GM21515 (cell line): ENCODE measurements at regions not wholly inside any gene's neighbourhood (a gene's known extent, or its start where the extent isn't known, plus 50 kb on each side); places are given as distances from the start of the nearest gene placed in this dataset.
A peak's percentile ranks its signal among the peaks of the same experiment; 100 is the strongest.

Source experiments
- ATAC-seq: cut with Tn5 transposase; IDR thresholded peaks from one replicate; pipeline ENCODE4 v1.9.1; 2021; ENCODE audit not compliant: unreplicated experiment

DNA sequence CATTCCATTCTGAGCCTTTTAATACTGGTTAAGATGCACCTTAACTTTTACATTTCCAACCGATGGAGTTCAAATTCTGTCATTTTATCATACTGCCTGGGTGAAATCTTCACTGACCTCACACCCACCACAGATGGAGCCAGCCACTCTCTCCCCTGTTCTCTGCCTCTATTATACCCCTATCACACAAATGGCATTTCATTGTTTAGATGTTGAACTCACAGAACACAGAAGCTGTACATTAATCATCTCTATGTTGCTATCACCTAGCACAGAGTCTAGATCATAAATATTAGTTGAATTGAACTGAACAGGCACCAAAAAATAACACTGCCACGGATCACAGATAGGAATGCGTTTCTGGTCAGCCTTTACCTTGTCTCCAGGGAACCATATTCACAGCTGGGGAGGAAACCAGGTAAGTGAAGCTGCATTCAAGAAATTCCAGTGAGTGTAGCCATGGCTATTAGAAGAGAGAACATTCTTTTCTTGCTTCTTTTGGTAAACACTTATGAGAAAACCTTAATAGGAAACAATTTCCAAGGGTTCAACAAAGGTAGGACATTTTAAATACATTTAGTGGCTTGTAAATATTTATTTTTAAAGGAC, 194.9 kb upstream of the RMST start:
- no peak for ATAC-seq

DNA sequence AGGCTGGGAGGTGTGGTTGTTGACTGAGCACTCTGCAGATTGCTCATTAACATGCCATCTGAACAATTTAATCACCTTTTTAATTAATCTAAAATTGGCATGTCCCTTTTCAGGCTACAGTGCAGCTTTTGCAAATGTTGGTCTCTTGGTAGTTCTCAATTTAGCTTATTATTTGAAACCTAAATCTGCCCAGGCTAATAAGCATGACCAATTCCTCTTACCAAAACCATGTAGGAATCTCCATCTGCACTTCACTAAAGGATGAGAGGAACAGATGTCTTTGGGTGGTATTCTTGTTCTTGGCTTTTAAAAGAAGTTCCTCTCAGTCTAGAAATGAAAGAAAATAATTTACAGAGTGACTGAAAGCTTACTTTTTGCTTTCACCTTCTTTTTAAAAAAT, 190.1 kb upstream of the RMST start:
- no peak for ATAC-seq

DNA sequence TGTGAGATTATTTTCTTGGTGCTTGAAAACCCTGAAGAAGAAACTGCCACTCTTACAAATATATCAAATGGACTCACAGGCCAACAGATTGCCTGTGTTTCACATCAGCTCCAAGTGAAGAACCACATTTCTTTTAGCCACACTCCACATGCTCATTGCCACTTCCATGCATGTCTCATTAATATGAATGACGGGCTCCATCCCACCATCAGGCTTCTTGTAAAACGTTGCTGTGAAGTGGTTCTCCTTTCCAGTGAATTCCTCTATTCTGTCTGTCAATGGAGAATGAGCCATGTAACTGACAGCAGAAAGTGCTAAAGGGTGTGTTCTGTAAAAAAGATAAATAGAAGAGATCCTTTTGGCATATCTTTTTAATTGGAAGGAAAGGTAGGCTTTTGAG, 188.2 kb upstream of the RMST start:
- ATAC-seq: no peak

DNA sequence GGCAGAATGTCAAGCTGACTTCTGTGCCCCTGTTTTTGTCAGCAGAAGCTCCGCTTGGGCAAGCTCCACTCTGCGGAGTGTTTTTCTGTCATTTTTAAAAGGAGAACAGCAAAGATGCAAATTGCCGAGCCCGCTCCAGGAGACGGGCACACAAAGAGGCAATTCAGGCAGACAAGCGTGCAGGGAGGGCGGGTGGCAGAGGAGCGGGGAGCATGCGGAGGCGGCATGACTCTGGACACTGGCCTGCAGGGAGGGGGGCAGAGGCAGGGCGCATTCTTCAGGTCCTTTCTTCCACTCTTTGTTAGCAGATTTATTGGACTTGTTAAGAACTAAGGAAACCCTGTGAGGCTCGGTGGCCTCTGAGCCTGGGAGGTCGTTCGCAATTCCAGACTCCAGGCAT, 187.3 kb upstream of the RMST start:
- no peak for ATAC-seq

DNA sequence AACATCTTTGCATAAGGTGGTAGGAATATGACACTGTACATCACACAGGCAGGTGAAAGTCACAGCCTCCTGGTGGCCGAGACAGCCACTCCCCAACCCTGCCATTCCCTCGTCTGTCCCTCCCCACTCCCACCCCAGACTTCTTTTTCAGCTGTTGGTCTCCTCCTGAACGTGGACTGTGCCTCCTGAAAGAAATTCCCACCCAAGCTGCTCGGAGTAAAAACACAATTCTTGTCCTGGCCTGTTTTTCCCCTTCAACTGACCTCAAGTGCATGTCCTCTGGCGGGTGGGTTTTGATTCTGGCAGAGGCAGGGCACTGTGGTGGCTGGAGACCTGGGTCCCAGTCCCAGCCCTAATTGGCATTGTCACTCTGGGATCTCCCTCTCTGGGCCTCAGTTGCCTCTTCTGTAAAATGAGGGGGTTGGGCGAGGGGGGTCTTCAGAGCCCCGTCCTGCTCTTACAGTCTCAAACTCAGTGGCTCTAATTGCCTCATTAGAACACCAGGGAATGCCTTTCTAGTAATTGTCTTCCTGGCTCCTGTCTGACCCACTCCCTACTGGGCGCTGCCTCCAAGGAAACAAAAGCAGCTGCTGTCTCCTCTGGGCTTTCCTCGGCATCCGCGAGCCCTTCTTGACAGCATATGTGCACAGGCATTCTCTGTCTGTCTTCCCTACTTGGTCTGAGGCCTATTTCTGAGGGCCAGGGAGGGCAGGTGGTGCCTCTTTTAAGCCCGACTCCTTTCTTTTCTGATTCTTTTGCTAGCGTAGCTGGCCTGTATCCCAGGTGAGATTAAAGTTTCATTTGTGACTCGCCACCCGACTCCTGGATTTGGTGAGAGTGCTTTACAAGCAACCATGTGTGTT, 186.6 kb upstream of the RMST start:
- ATAC-seq: no peak

DNA sequence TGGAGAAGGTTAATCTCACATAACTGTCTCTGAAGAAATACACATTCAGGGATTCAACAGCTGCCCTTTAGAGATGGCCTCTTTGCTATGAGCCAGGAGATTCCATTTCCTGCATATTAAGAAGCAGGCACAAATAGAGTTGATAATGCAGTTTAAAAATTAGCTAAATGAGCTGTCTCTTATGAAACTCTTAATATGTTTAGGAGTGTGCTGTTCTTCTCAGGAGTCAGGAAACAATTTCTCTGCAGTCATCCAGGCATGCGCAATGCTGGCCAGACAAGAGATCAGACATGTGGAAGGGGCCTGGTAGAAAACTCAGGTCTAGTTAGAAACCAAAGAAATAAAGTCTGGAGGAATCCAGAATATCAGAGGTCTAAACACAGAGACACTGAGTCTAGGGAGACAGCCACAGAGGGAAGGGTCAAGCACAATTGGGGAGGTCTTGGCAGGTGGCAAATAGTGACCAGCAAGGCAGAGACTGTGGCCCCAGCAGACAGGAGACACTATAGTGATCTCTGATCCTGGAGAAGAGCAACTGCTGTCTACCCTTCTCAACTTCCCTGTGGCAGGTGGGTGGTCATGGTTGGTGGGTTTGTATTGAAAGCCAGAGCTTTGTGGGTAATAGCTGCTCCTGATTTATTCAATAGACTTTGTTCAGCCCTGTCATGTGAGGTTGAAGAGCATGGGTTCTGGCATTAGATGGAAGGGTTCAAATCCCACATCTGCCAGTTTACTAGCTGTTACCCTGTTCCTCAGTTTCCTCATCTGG, 185.8 kb upstream of the RMST start:
- no peak for ATAC-seq

DNA sequence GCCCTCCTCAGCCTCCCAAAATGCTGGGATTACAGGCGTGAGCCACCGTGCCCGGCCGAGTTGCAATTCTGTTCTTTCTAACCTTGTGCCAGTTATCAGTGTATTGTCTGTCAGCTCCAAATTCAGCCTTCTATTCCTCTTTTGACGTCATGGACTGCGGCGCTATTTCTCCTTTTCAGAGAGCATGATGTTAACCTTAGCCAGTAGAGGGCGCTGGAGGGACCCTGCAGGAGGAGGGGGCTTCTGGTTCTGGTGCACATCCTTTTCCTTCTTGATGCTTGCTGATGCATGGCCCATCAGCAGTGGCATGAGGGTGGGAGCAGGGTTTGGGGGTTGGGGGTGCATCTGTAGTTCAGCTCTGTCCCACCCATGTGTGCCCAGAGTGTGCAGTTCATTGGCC, 179.3 kb upstream of the RMST start:
- no peak for ATAC-seq

DNA sequence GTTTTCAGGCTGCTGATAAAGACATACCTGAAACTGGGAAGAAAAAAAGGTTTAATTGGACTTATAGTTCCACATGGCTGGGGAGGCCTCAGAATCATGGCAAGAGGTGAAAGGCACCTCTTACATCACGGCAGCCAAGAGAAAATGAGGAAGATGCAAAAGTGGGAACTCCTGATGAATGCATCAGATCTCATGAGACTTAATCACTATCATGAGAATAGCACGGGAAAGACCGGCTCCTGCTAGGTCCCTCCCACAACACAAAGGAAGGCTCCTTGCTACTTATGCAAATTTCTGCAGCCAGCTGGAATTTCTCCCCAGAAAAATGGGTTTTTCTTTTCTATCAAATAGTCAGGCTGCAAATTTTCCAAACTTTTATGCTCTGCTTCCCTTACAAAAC, 174.1 kb upstream of the RMST start:
- ATAC-seq: no peak

DNA sequence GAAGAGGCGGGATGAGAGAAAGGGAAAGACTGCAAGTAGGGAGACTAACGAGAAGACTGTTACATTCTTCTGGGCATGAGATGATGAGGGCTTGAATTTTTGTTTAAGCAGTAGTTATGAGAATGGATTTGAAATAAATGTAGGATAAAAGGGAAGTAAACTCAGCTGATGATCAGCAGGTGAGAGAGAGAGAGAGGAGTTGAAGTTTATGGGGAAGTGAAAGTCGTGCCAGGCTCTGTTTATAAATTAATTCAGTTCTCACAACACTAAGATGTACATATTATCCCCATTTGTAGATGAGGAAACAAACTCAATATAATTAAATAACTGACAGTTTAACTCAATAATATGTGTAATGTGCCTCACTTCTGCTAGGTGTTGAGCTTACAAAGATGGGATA, 170.0 kb upstream of the RMST start:
- no peak for ATAC-seq

DNA sequence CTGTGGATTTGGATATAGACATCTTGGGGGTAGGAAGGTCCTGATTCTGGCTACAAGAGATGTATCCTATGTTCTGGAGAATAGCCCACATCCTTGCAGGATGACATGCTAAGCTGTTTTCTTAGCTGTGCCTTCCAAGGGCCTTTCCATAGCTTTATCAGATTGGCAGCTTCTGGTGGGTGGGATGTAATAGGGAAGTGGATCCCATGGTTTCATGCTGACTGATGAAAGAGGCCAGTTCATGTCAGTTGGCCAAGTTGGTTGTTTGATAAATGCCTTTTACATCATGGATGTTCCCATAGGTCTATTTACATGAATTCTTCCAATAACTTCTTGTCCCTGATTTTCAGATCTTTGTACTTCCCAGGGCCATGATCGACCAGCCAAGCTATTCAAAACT, 169.1 kb upstream of the RMST start:
- no peak for ATAC-seq

DNA sequence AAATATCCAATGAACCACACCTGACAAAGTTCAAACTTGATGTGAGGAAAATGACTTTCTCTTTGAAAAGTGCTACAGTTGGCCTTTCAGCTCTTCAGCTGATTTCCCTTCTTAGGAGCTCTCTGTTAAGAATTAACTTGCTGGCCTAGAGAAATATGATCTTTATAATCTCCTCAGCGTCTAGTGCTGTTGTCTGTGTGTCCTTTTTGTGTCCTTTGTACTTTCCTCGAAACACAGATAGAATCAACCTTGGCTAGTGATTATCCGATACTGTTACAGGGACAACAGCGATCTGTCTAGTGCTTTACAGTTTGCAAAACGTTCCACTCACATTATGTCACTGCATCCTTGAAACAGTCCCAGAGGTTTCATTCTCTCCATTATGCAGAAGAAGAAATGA, 162.8 kb upstream of the RMST start:
- no peak for ATAC-seq

DNA sequence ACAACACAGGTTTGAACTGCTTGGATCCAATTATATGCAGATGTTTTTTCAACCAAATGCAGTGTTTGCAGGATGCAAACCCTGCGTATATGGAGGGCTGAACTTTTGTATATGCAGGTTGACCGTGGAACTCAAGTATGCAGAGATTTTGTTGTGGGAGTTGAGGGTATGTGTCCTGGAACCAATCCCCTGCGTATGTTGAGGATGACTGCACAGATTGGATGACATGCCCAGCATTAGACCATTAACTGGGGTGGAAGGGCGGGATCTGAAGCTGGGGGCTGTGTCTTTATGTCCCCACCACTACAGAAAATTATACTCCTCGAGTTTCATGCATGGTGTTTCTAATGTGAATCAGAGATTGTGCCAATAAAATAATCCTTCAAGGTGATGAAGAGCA, 162.2 kb upstream of the RMST start:
- no peak for ATAC-seq

DNA sequence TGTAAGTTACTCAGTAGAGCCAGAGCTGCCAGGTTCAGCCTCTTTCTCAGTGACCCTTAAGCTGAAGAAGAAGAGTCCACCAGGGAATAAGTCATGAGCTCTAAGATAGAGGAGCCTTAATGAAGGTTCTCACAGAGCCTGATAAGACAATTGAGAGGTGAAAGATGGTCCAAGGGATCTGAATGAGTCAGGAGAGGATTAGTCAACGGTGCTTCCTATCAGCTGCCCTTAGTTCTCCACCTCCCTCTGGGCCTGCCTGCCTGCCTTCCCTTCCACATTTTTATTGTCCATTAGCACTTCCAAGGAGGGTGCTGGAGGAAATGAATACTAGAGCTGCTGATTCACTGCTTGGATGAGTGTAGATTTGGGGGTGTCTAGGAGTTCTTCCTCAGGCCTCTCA, 161.7 kb upstream of the RMST start:
- no peak for ATAC-seq

DNA sequence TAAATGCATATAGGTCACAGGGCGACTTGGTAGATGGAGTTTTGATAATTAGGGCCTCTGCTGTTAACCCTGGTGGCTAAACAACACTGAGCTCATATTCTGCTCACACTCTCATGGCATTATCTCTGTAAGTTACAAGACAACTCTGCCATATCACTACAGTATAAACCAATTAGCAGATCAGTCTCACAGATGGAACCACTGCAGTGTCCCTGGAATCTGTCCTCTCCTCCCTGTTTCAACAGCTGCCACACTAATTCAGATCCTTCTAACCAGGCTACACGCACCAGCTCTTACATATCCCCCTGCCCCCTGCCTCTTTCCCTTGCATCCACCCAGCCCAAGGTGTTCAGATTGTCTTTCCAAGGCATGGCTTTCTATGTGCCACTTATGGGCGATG, 161.0 kb upstream of the RMST start:
- no peak for ATAC-seq

DNA sequence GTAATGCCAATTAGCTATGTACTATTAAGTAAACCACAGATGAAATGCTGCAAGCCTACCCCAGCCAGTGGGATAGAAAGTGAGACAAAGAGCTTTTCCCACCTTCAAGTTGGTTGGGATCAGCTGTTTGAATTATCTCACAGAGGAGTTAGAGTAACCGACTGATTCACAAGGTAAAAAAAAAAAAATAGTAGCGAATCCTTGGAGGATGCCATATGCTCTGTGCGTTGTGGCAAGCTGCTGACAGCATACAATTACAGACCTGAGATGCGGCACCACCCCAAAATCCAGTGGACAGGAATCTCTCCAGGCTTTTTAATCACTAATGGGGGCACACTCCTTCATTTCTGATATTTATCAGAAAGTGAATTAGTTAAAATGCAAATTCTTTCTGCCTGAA, 157.0 kb upstream of the RMST start:
- no peak for ATAC-seq

DNA sequence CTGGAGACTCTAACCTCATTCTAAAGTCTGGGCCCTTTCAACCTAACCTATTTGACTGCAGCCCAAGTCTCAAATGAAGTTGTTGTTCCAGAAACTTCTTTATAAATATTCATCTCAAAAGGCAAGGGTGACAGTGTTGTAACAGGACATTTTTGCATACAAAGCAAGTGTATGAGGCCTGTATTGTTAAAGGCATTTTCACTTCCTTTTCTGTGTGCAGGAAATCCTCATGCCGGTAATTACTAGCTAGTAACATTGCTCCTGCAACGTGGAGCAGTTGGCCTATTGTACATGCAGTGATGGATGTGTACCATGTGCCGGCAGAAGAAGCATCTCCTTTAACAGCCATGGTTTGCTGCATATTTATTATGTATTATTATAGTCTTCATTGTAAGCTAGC, 156.5 kb upstream of the RMST start:
- ATAC-seq: peak; percentile 99

DNA sequence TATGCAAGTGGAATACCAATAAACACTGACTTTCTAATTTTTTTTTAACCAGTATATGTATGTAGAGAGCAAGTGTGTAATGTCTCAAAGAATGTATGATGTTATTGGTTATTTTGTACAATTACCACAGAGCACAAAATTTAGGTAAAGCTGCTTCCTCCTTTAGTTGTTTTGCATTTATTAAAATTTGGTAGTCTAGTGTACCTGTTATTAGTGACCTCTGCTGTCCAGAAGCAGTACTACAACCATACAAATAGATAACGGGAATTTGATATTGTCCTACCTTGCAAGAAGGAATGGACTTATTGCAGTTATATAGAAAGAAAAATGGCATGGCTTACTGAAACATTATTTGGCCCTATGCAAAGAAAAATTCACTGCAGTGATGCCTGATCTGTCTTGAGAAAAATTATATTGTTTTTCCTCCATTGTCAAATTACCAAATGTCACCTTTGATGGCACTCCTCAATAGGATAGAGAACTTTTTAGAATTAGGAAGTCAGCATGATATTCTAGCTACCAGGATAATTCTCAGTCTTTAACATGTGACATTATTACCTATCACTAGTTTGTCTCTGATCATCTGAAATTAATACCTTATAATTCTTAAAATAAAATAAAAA, 153.9 kb upstream of the RMST start:
- ATAC-seq: no peak

DNA sequence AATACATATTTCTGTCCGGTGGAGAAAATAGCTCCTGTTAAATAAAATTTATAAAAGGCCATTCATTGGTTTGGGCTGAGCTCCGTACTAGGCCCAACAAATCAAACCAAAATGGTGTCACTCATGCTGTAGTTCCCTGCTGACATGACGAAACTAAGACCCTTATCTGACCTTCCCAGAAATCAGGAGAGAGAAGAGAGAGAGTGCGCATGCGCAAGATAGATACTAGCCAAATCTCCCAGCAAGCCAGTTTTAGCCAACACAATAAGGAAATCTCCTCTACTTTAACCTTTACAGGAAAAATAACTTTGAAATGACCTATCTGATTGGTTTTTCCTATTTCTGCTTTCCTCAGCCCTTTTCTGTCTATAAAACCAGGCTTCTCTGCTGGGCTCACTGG, 152.7 kb upstream of the RMST start:
- no peak for ATAC-seq

DNA sequence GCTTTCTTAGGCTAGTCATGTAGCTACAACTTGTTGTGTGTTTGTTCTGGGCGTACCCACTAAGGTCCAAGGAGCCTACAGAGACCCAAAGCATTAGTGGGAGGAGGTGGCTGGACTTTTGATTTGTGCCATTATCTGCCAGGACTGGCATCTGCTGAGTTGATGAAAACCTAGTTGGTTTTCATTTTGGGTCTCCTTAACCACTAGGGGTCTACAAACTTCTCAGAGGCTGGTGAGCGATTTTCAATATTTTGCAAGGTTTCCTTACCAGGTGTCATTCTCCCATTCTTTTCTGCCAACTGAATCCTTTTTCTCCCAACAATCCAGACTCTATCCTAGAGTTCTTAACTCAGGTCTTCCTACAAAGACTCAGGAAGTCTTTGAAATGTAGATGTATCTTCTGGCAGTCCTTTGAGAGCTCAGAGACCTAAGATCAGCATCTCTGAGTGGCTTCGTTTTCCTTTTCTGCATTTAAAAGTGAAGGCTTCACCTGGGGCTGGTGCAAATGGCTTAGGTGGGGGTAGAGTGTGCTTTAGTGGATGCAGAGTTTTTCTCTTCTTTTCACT, 150.0 kb upstream of the RMST start:
- no peak for ATAC-seq

DNA sequence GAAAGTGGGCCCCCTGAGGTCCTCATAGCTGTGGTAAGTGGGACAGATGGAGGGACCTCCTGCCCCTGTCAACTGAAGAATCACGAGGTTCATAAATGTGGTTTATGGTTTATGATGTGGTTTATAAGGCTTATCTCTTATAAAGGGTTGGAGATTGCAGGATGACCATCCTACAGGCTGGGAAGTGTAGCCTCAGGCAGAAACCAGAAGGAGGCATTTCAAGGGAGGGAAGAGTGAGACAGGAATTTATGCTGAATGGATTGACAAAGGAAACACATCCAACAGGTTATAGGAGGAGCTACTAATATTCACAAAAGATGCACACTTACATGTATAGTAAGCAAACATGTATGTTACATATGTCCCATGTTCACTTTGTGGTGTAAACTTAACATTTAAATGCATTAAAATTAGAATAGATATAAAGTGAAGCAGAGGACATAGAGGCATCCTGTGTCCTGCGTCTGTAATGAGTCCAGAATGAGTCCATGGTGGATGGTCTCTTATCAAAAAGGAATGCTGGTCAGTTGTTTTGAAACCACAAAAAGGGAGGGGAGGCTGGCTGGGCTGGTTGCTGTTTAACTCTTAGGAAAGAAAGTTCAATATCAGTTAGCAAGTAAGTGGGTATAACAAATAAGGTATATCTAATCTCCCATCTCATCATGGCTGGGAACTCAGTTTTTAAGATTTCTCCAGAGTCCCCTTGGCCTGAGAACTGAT, 149.0 kb upstream of the RMST start:
- ATAC-seq: no peak

DNA sequence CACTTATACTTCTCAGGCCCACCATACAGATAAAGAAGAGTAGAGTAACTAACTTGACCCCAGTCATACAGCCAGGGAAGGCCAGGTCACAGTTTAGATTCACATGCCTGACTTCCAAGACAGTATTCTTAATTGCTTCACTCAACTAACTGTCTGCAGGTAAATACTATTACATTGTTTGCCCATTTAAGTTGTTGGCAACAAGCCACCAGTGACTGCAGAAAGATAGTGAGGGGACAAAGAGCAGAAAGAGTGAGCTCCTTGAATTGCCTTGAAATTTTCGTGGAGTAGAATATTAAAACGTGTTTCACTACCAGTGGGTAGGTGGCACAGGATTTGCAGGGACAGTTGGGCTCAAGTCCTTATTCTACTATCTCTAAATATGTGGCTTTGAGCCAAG, 146.3 kb upstream of the RMST start:
- no peak for ATAC-seq
